ENCODE measurements at regions not wholly inside any gene's neighbourhood (a gene's known extent, or its start where the extent isn't known, plus 50 kb on each side); places are given as distances from the start of the nearest gene placed in this dataset.

DNA sequence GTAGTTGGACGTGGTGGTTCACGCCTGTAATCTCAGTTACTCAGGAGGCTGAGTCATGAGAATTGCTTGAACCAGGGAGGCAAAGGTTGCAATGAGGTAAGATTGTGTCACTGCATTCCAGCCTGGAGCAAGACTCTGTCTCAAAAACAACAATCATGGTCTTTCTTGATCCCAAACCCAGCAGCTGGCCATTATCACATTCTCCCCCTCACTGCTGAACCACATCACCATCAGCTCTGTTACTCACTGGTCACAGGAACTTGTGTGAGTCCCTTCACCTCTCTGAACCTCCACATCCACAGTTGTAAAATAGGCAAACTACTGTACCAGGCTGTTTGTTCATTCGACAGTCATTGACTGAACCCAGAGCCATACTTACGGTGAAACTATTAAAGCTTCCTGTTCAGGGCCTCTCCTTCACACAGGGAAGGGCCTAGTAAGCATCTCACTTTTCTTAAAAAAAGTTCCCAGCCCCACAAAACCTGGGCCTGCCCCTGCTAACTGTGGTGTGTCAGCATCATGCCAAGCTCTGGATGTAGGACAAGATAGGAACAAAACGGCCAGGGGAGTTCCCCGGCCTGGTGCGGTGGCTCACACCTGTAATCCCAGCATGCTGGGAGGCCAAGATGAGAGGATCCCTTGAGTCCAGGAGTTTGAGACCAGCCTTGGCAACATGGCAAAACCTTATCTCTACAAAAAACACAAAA lies 104.7 kb downstream of the COPRS start:
- TF ChIP-seq, protein P1, sequence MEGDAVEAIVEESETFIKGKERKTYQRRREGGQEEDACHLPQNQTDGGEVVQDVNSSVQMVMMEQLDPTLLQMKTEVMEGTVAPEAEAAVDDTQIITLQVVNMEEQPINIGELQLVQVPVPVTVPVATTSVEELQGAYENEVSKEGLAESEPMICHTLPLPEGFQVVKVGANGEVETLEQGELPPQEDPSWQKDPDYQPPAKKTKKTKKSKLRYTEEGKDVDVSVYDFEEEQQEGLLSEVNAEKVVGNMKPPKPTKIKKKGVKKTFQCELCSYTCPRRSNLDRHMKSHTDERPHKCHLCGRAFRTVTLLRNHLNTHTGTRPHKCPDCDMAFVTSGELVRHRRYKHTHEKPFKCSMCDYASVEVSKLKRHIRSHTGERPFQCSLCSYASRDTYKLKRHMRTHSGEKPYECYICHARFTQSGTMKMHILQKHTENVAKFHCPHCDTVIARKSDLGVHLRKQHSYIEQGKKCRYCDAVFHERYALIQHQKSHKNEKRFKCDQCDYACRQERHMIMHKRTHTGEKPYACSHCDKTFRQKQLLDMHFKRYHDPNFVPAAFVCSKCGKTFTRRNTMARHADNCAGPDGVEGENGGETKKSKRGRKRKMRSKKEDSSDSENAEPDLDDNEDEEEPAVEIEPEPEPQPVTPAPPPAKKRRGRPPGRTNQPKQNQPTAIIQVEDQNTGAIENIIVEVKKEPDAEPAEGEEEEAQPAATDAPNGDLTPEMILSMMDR (IDR thresholded peaks at IDR 0.05), result no peak
- no peak for TF ChIP-seq POLR2A (IDR thresholded peaks at IDR 0.05)
